Keratinocyte (primary cell): ENCODE measurements at regions not wholly inside any gene's neighbourhood (a gene's known extent, or its start where the extent isn't known, plus 50 kb on each side); places are given as distances from the start of the nearest gene placed in this dataset.

Experiments
- DNase-seq: peaks from one replicate; pipeline ENCODE4 v3.0.0-alpha.2; 2011; ENCODE audit warnings: low read depth, missing footprints, low spot score
- FAIRE-seq: peaks from 2 replicates; lab custom pipeline; 2011; peaks lifted over from hg19 to GRCh38; lab: Jason Lieb, UNC
- H2AFZ ChIP-seq: 2 replicates; pipeline ENCODE4 v1.6.0; 2012; ENCODE audit warnings: low read length, control low read depth, inconsistent platforms; ENCODE audit not compliant: control insufficient read depth
- H3K27ac ChIP-seq: 2 replicates; pipeline ENCODE4 v1.5.1; 2011; ENCODE audit warnings: low read length; ENCODE audit not compliant: control insufficient read depth, insufficient read depth
- H3K27me3 ChIP-seq: 3 replicates; pipeline ENCODE4 v1.6.0; 2011; ENCODE audit warnings: low read length; ENCODE audit not compliant: control insufficient read depth, insufficient read depth; ENCODE audit errors: extremely low read depth
- H3K36me3 ChIP-seq, 2 experiments: 2 replicates in 1 of 2; 3 replicates in 1 of 2; pipeline ENCODE4 v1.5.1; 2011; ENCODE audit warnings: low read length in 2 of 2, mild to moderate bottlenecking in 1 of 2; ENCODE audit not compliant: control insufficient read depth in 2 of 2, insufficient read depth in 2 of 2; ENCODE audit errors: extremely low read depth in 1 of 2
- H3K4me1 ChIP-seq: 3 replicates; pipeline ENCODE4 v1.5.1; 2011; ENCODE audit warnings: low read length; ENCODE audit not compliant: control insufficient read depth, insufficient read depth; ENCODE audit errors: extremely low read depth
- H3K4me2 ChIP-seq: 3 replicates; pipeline ENCODE4 v1.6.0; 2011; ENCODE audit warnings: low read depth, low read length; ENCODE audit not compliant: control insufficient read depth, insufficient read depth; ENCODE audit errors: extremely low read depth
- H3K4me3 ChIP-seq, 3 experiments: fragments of 200-600 bp in 1 of 3; sonication (generic) in 1 of 3; 2 replicates in 2 of 3; 3 replicates in 1 of 3; pipeline ENCODE4 v1.5.1; 2011 to 2016; ENCODE audit warnings: low read length in 3 of 3, mild to moderate bottlenecking in 3 of 3, control low read depth in 2 of 3, inconsistent platforms in 1 of 3, low read depth in 1 of 3, mixed read lengths in 1 of 3, mixed run types in 1 of 3, moderate library complexity in 1 of 3; ENCODE audit not compliant: control insufficient read depth in 2 of 3, insufficient read depth in 2 of 3; ENCODE audit errors: extremely low read depth in 1 of 3
- H3K79me2 ChIP-seq: 2 replicates; pipeline ENCODE4 v1.6.0; 2012; ENCODE audit warnings: low read length; ENCODE audit not compliant: control insufficient read depth, insufficient read depth
- H3K9ac ChIP-seq: 3 replicates; pipeline ENCODE4 v1.6.0; 2011; ENCODE audit warnings: low read length; ENCODE audit not compliant: control insufficient read depth, insufficient read depth; ENCODE audit errors: extremely low read depth
- H3K9me1 ChIP-seq: 3 replicates; pipeline ENCODE4 v1.6.0; 2011; ENCODE audit warnings: low read length; ENCODE audit not compliant: control insufficient read depth, insufficient read depth; ENCODE audit errors: extremely low read depth
- H3K9me3 ChIP-seq: 2 replicates; pipeline ENCODE4 v1.5.1; 2012; ENCODE audit warnings: low read depth, low read length; ENCODE audit not compliant: control insufficient read depth
- H4K20me1 ChIP-seq: 3 replicates; pipeline ENCODE4 v1.6.0; 2011; ENCODE audit warnings: low read length; ENCODE audit not compliant: control insufficient read depth, insufficient read depth; ENCODE audit errors: extremely low read depth
- CTCF ChIP-seq, 3 experiments: IDR thresholded peaks in 1 of 3; conservative IDR thresholded peaks in 1 of 3; optimal IDR thresholded peaks in 1 of 3; 2 replicates in 2 of 3; 3 replicates in 1 of 3; pipeline versions ENCODE3 to v1.5.1; 2011; ENCODE audit warnings: low read length in 3 of 3, mild to moderate bottlenecking in 3 of 3, moderate library complexity in 2 of 3, control low read depth in 1 of 3, inconsistent platforms in 1 of 3; ENCODE audit not compliant: insufficient read depth in 2 of 3; ENCODE audit errors: extremely low read depth in 1 of 3
- EZH2 ChIP-seq: IDR thresholded peaks from one replicate; pipeline ENCODE4 v1.6.1; 2012; ENCODE audit warnings: inconsistent platforms, mild to moderate bottlenecking, low read length, moderate library complexity
- dilution Hi-C: fragments of 300-500 bp; cut with MboI; formaldehyde crosslinking; loops from one replicate; pipeline ENCODE4 v1.7.0; 2020; ENCODE audit warnings: low sequenced_read_pairs; ENCODE audit not compliant: extremely low pct_ligation_motif_present

GRCh38 chr2:222794585-222795449, 66.0 kb upstream of the ACSL3 start:
- H3K36me3 ChIP-seq: no peaks in the 10 kb centered on the region
- H3K9me3 ChIP-seq: no peaks in the 10 kb centered on the region
- no peaks in the 10 kb centered on the region for H3K9me1 ChIP-seq
- no peak overlapping the region for H3K27ac ChIP-seq
- H2AFZ ChIP-seq: no peak overlapping the region
- no peak for DNase-seq
- no peak overlapping the region for H3K4me3 ChIP-seq
- no peak for FAIRE-seq
- H3K9ac ChIP-seq: no peak overlapping the region
- no peak overlapping the region for H3K4me2 ChIP-seq
- H3K27me3 ChIP-seq: no peaks in the 10 kb centered on the region
- H3K79me2 ChIP-seq: no peaks in the 10 kb centered on the region
- H3K4me1 ChIP-seq: no peaks in the 10 kb centered on the region
- H4K20me1 ChIP-seq: no peaks in the 10 kb centered on the region
- TF ChIP-seq CTCF (optimal IDR thresholded peaks at IDR 0.05 in 1 of 3, IDR thresholded peaks at IDR 0.05 in 1 of 3, conservative IDR thresholded peaks at IDR 0.05 in 1 of 3; ENCODE audit: extremely low read depth in 1 of 3, insufficient read depth in 2 of 3, low read length in 3 of 3): no peak
- TF ChIP-seq EZH2: no peak
- dilution Hi-C loops: no loop called here

GRCh38 chr2:222795450-222796357, 65.1 kb upstream of the ACSL3 start:
- Histone ChIP-seq H3K27ac (no peak overlapping the region), H3K4me2 (no peak overlapping the region), H2AFZ (no peak overlapping the region), H3K36me3 (no peaks in the 10 kb centered on the region), H3K9me3 (no peaks in the 10 kb centered on the region), H3K27me3 (no peaks in the 10 kb centered on the region), H4K20me1 (no peaks in the 10 kb centered on the region), H3K4me1 (no peaks in the 10 kb centered on the region), H3K4me3 (no peak overlapping the region), H3K9me1 (no peaks in the 10 kb centered on the region), H3K79me2 (no peaks in the 10 kb centered on the region), H3K9ac (no peak overlapping the region)
- no peak for TF ChIP-seq EZH2
- TF ChIP-seq CTCF (optimal IDR thresholded peaks at IDR 0.05 in 1 of 3, IDR thresholded peaks at IDR 0.05 in 1 of 3, conservative IDR thresholded peaks at IDR 0.05 in 1 of 3; ENCODE audit: extremely low read depth in 1 of 3, insufficient read depth in 2 of 3, low read length in 3 of 3): no peak
- FAIRE-seq (no peak), DNase-seq (no peak)
- dilution Hi-C loops: no loop called here
